HG03066 (cell line): ENCODE measurements at regions not wholly inside any gene's neighbourhood (a gene's known extent, or its start where the extent isn't known, plus 50 kb on each side); places are given as distances from the start of the nearest gene placed in this dataset.
"Not testable (repeated sequence)": the region's sequence is repeated elsewhere in the genome, so short reads cannot be mapped to it uniquely, and the experiment has no call there.

Experiments
- ATAC-seq: cut with Tn5 transposase; IDR thresholded peaks from one replicate; pipeline ENCODE4 v1.9.1; 2021; ENCODE audit warnings: low read depth; ENCODE audit not compliant: unreplicated experiment

DNA sequence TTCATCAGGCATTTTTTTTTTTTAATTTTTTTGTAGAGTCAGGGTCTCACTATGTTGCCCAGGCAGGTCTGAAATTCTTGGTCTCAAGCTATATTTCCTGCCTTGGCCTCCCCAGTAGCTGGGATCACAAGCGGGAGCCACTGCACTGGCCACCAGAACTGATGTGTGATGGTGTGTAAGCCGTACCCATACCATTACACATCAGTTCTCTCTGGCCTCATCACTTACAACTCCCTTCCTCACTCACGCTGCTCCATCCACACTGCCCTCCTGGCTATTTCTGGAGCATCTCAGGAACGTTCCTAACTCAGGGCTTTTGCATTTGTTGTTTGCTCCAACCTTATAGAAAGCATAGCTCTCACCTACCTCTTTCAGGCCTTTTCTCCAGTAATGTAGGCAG is 834.5 kb upstream of the ID2 start:
- no peak for ATAC-seq

DNA sequence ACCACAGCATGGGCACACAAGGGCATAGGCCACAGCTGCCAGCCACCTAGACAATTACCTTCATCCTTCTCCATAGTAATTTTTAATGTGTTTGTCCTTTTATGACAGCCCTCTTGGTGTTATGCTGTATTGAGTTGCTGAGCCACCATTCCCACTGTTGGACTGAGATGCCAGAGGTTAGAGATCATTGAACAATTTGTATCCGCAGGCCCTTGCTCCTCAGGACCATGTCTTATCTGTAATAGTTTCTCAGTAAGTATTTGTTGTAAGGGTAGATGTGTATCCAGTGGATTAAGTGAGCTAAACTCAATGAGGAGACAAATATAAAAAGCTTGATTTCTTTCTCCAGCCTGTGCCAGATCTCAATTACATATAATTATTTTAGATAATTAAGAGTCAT is 832.8 kb upstream of the ID2 start:
- ATAC-seq: no peak

DNA sequence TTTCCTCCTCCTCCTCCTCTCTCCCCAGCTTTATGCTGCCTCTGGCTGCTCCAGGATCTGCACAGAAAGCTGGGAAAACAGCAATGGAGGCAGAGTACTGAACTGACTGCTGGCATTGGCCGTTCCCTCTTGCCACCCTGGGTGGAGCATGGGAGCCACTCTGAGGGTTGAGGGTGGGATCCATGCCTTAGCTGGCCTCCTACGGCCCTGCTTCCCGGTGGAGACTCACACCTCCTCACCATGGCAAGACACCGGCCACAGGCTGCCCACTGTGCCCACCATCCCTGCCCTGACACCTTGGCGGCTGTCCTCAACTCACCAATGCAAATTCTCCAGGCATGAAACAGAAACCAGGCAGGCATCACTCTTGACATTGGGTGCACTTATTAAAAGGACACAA is 832.3 kb upstream of the ID2 start:
- no peak for ATAC-seq

DNA sequence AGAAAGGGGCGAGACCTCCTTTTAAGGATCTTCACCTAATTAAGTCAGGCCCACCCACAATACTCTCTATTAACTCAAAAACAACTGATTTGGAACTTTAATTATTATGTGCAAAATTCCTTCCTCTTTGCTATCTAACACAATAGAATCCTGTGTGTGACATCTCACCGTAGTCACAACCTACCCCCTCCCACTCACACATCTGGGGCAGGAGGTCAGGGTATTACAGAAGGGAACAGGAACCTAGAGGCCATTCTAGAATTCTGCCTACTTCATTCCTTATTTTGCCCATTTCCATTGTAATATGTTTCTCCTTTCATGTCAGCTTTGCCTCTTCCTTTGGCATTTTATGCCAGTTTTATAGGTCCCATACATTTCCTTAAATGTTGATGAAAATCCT is 829.3 kb upstream of the ID2 start:
- ATAC-seq: no peak

DNA sequence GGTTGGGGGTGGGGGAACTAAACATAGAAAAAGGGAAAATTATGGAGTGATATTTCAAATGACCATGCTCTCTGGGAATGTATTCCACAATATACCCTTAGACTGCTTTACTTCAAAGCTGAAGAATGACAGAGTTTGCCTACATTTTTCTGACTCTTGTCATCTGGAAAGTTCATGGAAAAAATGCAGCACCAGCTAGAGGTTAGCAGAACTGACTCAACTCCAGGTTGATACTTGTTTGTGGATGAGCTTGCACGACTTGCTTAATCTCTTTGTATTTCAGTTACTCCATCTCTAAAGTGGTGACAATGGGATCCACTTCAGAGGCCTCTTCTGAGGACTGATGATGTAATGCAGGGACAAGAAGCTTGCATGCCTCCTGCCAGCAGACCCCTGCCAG is 824.0 kb upstream of the ID2 start:
- ATAC-seq: no peak

DNA sequence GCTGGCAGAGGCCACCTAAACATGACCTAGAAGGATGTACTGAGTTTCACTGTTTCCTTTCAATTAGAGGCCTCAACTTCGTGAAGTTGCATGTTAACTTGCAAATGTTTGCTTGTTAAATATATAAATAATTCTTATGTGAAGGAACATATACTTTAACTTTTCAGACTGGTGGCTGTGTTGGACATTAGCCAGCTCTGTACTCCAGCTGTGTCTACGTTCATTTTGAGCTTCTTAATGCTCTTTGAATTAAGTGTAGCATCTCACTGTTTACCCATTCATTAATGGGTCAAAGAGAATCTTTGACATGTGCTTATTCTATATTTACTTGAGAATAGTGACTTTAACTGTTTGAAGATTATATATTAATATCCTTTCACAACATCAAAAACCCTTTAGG is 823.2 kb upstream of the ID2 start:
- no peak for ATAC-seq

DNA sequence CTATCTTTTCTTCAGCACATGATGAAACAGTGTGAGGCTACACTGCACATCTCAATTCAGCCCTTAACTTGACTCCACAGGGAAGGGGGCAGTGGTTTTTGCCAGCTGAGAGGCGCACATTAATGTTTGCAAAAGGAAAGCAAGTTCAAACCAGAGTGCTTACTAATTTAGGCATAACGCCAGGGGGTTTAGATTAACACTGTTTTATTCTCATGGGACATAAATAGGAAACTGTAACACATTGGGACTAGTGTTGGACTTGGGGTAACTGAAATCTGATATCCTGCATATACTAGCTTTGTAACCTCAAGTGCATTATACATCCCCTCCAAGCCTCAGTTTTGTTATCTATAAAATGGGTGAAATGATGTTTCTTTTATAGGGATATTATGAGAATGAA is 821.2 kb upstream of the ID2 start:
- no peak for ATAC-seq

DNA sequence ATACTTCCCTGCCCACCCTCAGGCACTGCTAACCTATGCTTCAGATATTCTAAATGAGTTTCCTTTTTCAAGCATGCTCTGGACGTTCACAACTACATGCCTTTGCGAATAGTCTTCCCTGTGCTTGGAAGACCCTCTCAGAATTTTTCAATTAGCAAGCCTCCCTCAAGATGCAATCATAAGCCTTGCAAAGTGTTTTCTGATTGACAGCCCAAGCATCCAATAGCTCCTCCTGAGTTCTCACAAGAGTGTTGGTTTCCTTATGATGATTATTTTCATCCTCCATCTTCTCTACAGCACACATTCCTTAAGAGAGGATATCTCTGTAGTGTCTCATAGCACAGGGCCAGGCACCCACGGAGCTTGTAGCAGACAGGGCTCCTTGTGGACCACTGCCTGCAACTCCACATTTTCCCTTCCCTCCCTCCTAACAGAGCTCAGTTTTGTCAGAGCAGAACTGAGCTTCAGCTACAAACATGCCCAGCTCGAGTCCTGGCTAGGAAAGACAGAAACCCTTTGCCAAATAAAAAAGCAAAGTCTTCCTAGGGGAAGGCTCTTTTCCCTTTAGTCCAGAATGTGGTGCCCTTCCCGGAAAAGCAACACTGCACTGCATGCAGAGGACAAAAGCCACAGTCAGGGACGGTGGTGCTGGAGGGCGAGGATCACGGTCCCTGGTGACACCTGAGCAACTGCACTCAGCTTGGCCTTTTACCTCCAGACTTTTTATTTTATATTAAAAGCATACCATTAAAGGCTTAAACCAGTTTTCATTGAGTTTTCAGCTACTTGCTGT is 819.8 kb upstream of the ID2 start:
- ATAC-seq: no peak

DNA sequence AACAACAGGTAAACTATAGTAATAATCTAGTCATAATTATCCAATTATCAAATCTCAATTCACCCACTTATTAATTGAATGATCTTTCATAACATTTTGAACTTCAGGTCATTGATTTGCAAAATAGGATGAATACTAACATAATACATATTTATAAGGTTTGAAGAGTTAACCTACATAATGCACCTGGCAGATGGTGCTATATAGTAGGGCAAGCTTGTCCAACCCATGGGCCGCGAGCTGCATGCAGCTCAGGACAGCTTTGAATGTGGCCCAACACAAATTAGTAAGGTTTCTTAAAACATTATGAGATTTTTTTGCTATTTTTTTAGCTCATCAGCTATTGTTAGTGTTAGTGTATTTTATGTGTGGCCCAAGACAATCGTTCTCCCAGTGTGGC is 815.8 kb upstream of the ID2 start:
- ATAC-seq: no peak

DNA sequence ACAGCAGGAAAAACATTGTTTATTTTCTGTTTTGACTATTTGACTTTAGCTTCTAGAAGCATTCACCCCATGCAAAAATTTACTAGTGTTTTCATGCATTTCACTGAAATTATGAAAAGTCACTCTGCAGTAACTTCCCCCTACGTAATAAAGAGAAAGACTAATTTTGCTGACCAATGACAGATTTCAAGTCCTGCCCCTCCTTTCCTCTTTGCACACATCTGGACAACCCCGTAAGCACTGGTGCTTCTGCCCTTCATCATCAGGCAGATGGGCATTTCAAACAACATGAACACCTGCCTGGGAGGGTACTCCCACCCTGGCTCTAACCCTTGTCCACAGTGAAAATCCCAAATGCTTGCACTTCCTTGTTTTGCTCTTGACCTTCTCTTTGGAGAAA is 815.0 kb upstream of the ID2 start:
- no peak for ATAC-seq

DNA sequence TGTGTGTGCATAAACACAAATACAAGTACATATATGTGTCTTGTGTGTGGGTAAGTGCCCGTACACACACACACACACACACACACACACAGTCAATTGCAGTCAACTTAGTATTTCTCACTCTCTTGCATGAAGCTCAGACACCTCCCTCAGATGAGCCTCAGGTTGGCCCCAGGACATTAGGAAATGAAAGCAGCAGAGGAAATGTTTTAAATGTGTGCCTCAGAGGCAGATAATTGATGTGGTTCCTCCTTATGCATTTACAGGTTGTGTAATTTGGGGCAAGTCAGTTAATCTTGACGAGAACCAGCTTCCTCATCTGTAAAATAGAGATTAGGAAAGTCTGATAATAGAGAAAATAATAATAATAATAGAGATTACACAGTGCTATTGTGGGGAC is 814.0 kb upstream of the ID2 start:
- ATAC-seq: no peak

DNA sequence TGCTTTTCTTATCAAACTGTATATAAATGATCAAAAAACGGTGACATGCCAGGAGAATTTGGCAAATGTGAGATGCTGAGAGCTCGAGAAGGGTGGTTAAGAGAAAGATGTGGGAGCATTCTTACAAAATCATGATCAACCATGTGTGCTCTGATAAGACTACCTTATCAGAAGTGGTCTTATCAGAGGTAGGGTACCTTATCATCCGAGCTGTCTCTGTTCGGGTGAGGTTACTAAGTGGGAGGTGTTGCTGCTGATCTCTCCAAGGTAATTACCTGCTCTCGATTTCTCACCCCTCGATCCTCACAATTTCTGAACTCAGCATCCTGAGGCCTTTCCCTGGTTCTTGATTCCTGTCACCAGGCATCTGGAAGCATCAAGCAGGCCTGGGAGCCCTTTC is 813.0 kb upstream of the ID2 start:
- ATAC-seq: no peak

DNA sequence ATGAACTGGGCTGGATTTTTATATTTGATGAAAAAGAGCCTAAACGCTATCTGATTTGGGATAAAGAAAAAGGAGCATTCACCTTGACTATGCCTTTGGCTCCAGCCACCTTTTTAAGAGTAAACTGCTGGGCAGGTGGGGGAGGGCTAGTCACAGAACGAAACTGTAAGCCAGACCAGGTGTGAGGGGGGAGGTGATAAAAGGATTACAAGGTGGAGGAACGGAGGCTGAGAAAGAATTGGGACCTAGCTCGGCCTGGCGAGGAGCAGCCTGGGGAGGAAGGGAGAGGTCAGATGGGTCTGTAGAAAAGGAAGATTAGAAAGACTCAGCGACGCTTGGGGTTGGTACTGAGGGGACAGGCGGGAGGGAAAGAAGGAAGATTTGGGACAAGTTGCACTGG is 805.4 kb upstream of the ID2 start:
- ATAC-seq: not testable (repeated sequence)

DNA sequence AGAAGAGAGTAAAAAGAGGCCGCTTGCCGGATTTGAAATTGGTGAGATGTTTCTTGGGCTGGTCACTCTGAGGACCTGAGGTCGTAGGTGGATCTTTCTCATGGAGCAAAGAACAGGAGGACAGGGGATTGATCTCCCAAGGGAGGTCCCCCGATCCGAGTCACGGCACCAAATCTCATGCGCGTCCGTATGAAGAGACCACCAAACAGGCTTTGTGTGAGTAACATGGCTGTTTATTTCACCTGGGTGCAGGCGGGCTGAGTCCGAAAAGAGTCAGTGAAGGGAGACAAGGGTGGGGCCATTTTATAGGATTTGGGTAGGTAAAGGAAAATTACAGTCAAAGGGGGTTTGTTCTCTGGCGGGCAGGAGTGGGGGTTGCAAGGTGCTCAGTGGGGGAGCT is 803.6 kb upstream of the ID2 start:
- not testable (repeated sequence) for ATAC-seq

DNA sequence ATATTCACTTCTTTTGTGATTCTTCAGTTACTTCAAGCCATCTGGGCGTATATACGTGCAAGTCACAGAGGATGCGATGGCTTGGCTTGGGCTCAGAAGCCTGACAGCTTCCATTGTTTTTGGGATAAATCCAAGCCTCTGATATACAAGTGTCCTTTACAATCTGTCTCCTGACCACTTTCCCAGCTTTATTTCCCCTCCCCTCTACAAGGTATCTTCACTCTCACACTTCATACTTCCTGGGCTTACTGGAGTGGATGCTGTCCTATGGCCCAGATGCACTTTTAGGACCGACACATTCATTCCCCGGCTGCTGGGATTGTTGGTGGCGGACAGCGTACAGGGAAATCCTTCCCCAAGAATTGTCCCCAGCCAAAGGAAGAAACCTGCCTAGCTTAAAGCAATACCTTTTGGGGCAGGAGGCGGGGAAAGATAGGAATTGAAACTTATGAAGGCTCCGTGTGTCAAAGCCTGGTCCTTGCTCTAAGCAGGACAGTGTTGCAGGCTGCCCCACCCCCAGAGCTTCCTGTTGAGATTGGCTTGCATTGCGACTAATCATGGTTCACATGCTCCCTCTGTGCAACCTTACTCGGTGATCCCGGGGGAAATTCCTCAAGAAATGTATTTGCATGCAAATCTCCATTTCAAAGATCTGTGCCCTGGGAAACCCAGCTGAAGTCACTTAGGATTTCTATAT is 802.9 kb upstream of the ID2 start:
- no peak for ATAC-seq

DNA sequence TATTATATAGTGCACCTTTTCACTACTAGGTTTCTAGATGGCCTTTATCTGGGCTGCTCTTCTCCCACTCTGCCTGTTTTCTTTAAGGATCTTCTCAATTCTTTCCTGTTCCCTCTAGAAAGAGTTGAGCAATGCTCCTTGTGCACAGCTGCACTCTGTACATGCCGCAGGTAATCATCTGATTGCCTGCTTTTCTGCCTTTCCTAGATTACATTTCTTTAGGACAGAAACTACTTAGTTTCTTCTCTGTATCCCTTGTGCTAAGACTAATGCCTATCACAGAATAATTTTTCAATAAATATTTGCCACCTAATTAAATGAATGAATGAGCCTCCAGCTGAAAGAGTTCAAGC is 802.4 kb upstream of the ID2 start:
- no peak for ATAC-seq

DNA sequence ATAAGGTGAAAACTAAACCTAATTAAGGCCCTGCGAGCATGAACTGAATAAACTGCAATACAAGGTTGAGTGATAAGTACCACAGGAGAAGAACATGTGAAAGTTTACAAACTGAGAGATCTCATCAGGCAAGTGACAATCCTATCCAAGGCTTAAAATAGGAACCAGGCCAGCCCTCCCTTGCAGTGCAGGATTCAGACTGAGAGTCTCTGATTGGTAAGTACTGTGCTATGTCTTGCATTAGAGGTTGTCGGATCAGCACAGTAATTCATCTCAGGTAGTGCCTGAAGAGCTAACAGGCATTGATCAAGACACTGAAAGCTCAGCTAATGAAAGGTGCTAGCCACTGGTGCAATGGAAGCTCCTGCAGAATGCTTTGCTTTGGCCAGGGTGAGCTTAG is 801.7 kb upstream of the ID2 start:
- no peak for ATAC-seq

DNA sequence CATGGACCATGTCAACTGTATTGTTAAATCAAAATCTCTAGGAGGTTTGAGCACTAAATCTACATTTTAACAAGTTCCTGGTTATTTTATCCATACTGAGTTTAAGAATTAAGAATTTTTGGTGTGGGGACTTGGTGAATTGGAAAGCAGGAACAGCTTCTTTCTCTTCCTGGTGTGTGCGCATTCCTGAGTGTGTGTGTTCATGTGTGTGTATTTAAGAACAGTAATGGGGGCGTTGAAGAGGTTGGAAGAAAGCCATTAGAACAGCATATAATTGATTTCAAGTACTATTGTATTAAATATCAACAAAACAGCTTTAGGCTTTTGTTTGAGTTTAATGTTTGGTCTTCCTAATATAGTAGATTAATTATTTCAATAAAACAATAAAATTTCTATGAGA is 801.3 kb upstream of the ID2 start:
- ATAC-seq: no peak

DNA sequence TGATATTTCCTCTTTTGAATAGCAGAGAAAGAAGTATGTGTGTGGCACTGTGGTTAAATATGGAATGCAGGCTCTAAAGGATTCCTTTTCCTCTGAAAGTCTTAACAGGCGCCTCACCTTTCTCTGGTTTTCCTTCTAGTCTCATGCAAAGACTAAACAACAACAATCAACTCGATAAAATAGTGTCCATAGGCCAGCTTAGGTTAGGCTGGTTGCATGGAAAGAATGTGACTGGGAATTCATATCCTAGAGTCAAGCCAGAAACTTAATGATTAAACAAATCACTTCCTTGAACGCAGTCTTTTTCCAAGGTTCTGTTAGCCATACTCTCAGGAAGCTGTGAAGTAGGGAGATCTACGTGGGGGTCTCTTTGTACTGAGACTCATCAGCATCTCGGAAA is 800.8 kb upstream of the ID2 start:
- ATAC-seq: no peak

DNA sequence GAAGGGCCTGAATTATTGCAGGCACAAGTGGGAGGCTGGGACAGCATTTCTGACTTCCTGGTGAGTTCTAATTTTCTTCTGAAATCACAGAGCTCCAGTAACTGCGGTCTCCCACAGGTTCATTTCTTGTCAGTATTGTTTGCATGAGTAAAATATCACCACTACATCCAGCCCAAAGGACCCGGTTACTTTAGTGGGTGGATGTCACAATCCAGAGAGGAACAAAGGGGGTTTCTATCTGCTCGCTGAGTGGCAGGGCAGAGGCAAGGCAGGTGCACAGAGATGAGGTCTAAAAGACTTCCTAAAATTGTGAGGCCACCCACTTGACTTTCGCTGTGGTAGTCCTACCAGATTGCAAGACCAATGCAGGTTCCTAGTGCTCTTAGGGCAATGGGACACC is 800.4 kb upstream of the ID2 start:
- no peak for ATAC-seq

DNA sequence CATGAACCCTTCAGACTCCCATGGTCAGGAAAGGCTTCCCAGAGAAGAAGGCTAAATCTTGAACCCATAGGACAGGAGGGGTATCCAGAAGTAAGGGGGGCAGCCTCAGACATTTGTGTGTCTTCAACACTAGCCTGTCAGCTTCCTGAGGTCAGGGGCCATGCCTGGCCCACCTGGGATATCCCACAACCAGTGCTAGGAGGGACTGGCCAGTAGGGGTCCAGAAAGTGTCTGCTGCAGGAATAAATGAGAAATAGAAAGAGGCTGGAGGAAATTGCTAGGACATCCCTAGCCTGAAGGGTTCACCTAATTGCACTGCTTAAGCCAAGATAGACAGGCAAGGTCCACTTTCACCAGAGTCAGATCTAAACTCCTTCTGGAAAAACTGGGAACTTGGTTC is 799.6 kb upstream of the ID2 start:
- no peak for ATAC-seq

DNA sequence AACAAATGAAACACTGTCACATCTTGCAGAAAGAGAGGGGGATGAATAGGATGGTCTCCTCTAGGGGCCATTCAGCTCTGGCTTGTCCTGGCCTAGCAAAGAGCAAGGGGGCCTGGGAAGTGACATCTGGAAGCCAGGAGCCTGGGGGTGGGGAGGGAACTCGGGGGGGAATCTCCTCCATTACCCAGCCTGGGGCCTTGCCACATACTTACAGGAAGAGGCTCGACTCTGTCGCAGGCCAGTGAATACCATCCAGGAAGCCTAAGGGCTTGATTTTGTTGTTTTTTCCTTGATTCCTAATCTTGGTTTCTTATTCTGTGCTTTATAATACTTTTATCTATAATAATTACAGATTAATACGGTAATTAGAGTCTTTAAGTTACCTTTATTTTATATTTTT is 797.5 kb upstream of the ID2 start:
- ATAC-seq: no peak

DNA sequence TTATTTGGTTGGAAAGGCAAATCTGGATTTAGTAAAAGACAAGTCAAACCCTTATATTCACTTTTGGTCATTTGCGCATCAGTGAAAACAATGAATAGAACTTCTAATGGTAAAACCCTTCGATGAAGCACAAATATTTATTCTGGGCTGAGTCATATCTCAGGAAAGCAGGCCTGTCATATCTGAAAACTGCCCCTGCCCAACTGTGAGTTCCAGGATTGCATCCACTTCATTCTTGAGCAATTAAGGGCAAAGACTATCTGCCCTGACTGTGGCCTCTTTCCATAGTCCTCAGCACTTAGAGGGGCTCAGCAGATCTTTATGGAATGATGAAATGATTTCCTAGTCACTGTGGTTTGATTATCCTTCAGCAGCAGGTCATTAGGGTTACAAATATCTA is 795.2 kb upstream of the ID2 start:
- no peak for ATAC-seq
